ENCODE measurements at regions not wholly inside any gene's neighbourhood (a gene's known extent, or its start where the extent isn't known, plus 50 kb on each side); places are given as distances from the start of the nearest gene placed in this dataset.

- no peaks in the 10 kb centered on the region for H3K27me3 ChIP-seq
- H3K4me2 ChIP-seq: no peak overlapping the region
- no peaks in the 10 kb centered on the region for H3K4me1 ChIP-seq (ENCODE audit: insufficient read depth)
- no peaks in the 10 kb centered on the region for H3K9me3 ChIP-seq (ENCODE audit: low read depth)
- no peak for TF ChIP-seq EZH2 (IDR thresholded peaks at IDR 0.05; ENCODE audit: borderline replicate concordance)
- TF ChIP-seq EZH2phosphoT487 (IDR thresholded peaks at IDR 0.05; ENCODE audit: low read depth, severe bottlenecking, unreplicated experiment): no peak
- TF ChIP-seq CTCF (IDR thresholded peaks at IDR 0.05; ENCODE audit: poor library complexity): no peak
- H2AFZ ChIP-seq: no peak overlapping the region
- WGBS (ENCODE audit: low lambda C conversion rate, missing lambda C conversion rate): 91% methylated on average over 1 of the region's 1 CpG
- H4K20me1 ChIP-seq (ENCODE audit: insufficient read depth, poor library complexity, severe bottlenecking): no peaks in the 10 kb centered on the region
- H3K9me2 ChIP-seq (replicated peaks; ENCODE audit: insufficient read depth): no peaks in the 10 kb centered on the region
- H3K27ac ChIP-seq: no peak overlapping the region
- no peak for DNase-seq (ENCODE audit: low spot score)
- no peaks in the 10 kb centered on the region for H3K36me3 ChIP-seq (replicated peaks; ENCODE audit: insufficient read depth, low read depth)
- no peaks in the 10 kb centered on the region for H3K79me2 ChIP-seq
- H3K4me3 ChIP-seq: no peak overlapping the region
These were observed 253.4 kb downstream of the SOD2 start for GRCh38 chr6:159439651-159440050.

- no peak overlapping the region for H3K4me2 ChIP-seq
- no peak for DNase-seq (ENCODE audit: low spot score)
- no peaks in the 10 kb centered on the region for H4K20me1 ChIP-seq (ENCODE audit: insufficient read depth, poor library complexity, severe bottlenecking)
- no peaks in the 10 kb centered on the region for H3K4me1 ChIP-seq (ENCODE audit: insufficient read depth)
- no peak overlapping the region for H2AFZ ChIP-seq
- H3K27me3 ChIP-seq: no peaks in the 10 kb centered on the region
- no peaks in the 10 kb centered on the region for H3K9me3 ChIP-seq (ENCODE audit: low read depth)
- H3K27ac ChIP-seq: no peak overlapping the region
- H3K9me2 ChIP-seq (replicated peaks; ENCODE audit: insufficient read depth): no peaks in the 10 kb centered on the region
- no peak overlapping the region for H3K4me3 ChIP-seq
- TF ChIP-seq CTCF (IDR thresholded peaks at IDR 0.05; ENCODE audit: poor library complexity): no peak
- TF ChIP-seq EZH2 (IDR thresholded peaks at IDR 0.05; ENCODE audit: borderline replicate concordance): no peak
- TF ChIP-seq EZH2phosphoT487 (IDR thresholded peaks at IDR 0.05; ENCODE audit: low read depth, severe bottlenecking, unreplicated experiment): no peak
- H3K79me2 ChIP-seq: no peaks in the 10 kb centered on the region
- no peaks in the 10 kb centered on the region for H3K36me3 ChIP-seq (replicated peaks; ENCODE audit: insufficient read depth, low read depth)
- WGBS (ENCODE audit: low lambda C conversion rate, missing lambda C conversion rate): 79% methylated on average over 2 of the region's 2 CpGs
These were observed 254.9 kb downstream of the SOD2 start for GRCh38 chr6:159438106-159438505.

GRCh38 chr6:159436581-159436980 lies 256.5 kb downstream of the SOD2 start:
- H3K79me2 ChIP-seq: no peaks in the 10 kb centered on the region
- H3K4me3 ChIP-seq: no peak overlapping the region
- WGBS (ENCODE audit: low lambda C conversion rate, missing lambda C conversion rate): 81% methylated on average over 6 of the region's 6 CpGs
- H3K27me3 ChIP-seq: no peaks in the 10 kb centered on the region
- H3K27ac ChIP-seq: no peak overlapping the region
- TF ChIP-seq EZH2 (IDR thresholded peaks at IDR 0.05; ENCODE audit: borderline replicate concordance): no peak
- no peak for TF ChIP-seq EZH2phosphoT487 (IDR thresholded peaks at IDR 0.05; ENCODE audit: low read depth, severe bottlenecking, unreplicated experiment)
- TF ChIP-seq CTCF (IDR thresholded peaks at IDR 0.05; ENCODE audit: poor library complexity): no peak
- no peak overlapping the region for H3K4me2 ChIP-seq
- H2AFZ ChIP-seq: no peak overlapping the region
- H4K20me1 ChIP-seq (ENCODE audit: insufficient read depth, poor library complexity, severe bottlenecking): no peaks in the 10 kb centered on the region
- no peaks in the 10 kb centered on the region for H3K36me3 ChIP-seq (replicated peaks; ENCODE audit: insufficient read depth, low read depth)
- no peaks in the 10 kb centered on the region for H3K9me2 ChIP-seq (replicated peaks; ENCODE audit: insufficient read depth)
- H3K4me1 ChIP-seq (ENCODE audit: insufficient read depth): no peaks in the 10 kb centered on the region
- DNase-seq (ENCODE audit: low spot score): no peak
- no peaks in the 10 kb centered on the region for H3K9me3 ChIP-seq (ENCODE audit: low read depth)

- 92% methylated on average over 9 of the region's 9 CpGs for WGBS (ENCODE audit: low lambda C conversion rate, missing lambda C conversion rate)
- no peaks in the 10 kb centered on the region for H3K4me1 ChIP-seq (ENCODE audit: insufficient read depth)
These were observed 257.3 kb downstream of the SOD2 start for GRCh38 chr6:159435701-159436100.

More at GRCh38 chr6:159435701-159436100, 257.3 kb downstream of the SOD2 start:
- DNase-seq (ENCODE audit: low spot score): no peak
- no peaks in the 10 kb centered on the region for H3K9me2 ChIP-seq (replicated peaks; ENCODE audit: insufficient read depth)
- no peaks in the 10 kb centered on the region for H4K20me1 ChIP-seq (ENCODE audit: insufficient read depth, poor library complexity, severe bottlenecking)
- H3K4me3 ChIP-seq: no peak overlapping the region
- H3K79me2 ChIP-seq: no peaks in the 10 kb centered on the region
- H2AFZ ChIP-seq: no peak overlapping the region
- H3K27ac ChIP-seq: no peak overlapping the region
- no peak for TF ChIP-seq EZH2phosphoT487 (IDR thresholded peaks at IDR 0.05; ENCODE audit: low read depth, severe bottlenecking, unreplicated experiment)
- TF ChIP-seq EZH2 (IDR thresholded peaks at IDR 0.05; ENCODE audit: borderline replicate concordance): no peak
- no peak for TF ChIP-seq CTCF (IDR thresholded peaks at IDR 0.05; ENCODE audit: poor library complexity)
- H3K4me2 ChIP-seq: no peak overlapping the region
- H3K27me3 ChIP-seq: no peaks in the 10 kb centered on the region
- H3K36me3 ChIP-seq (replicated peaks; ENCODE audit: insufficient read depth, low read depth): no peaks in the 10 kb centered on the region
- H3K9me3 ChIP-seq (ENCODE audit: low read depth): no peaks in the 10 kb centered on the region

Data from hepatocyte (in vitro differentiated cells).